ENCODE measurements at regions not wholly inside any gene's neighbourhood (a gene's known extent, or its start where the extent isn't known, plus 50 kb on each side); places are given as distances from the start of the nearest gene placed in this dataset.

GRCh38 chr9:104233366-104233765 lies 139.3 kb downstream of the SMC2 start:
- TF ChIP-seq, protein P1, sequence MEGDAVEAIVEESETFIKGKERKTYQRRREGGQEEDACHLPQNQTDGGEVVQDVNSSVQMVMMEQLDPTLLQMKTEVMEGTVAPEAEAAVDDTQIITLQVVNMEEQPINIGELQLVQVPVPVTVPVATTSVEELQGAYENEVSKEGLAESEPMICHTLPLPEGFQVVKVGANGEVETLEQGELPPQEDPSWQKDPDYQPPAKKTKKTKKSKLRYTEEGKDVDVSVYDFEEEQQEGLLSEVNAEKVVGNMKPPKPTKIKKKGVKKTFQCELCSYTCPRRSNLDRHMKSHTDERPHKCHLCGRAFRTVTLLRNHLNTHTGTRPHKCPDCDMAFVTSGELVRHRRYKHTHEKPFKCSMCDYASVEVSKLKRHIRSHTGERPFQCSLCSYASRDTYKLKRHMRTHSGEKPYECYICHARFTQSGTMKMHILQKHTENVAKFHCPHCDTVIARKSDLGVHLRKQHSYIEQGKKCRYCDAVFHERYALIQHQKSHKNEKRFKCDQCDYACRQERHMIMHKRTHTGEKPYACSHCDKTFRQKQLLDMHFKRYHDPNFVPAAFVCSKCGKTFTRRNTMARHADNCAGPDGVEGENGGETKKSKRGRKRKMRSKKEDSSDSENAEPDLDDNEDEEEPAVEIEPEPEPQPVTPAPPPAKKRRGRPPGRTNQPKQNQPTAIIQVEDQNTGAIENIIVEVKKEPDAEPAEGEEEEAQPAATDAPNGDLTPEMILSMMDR (IDR thresholded peaks at IDR 0.05): no peak
- TF ChIP-seq EZH2phosphoT487 (IDR thresholded peaks at IDR 0.05): no peak
